ENCODE measurements at regions not wholly inside any gene's neighbourhood (a gene's known extent, or its start where the extent isn't known, plus 50 kb on each side); places are given as distances from the start of the nearest gene placed in this dataset.

- TF ChIP-seq CTCF (IDR thresholded peaks at IDR 0.05; ENCODE audit: control extremely low read depth, extremely low read depth, low read depth, missing control alignments): no peak
- CTCF ChIA-PET: no interaction called here
- no peak for DNase-seq (ENCODE audit: extremely low spot score)
- POLR2A ChIA-PET: no interaction called here
Observed at GRCh38 chr10:125551247-125551646, 131.7 kb downstream of the TEX36 start.

- TF ChIP-seq CTCF (IDR thresholded peaks at IDR 0.05; ENCODE audit: control extremely low read depth, extremely low read depth, low read depth, missing control alignments): no peak
- ChIA-PET CTCF (no interaction called here), POLR2A (no interaction called here)
- DNase-seq (ENCODE audit: extremely low spot score): no peak
Observed at GRCh38 chr10:125550362-125550761, 132.6 kb downstream of the TEX36 start.

GRCh38 chr10:125549653-125550052, 133.3 kb downstream of the TEX36 start:
- CTCF ChIA-PET: no interaction called here
- no peak for DNase-seq (ENCODE audit: extremely low spot score)
- no peak for TF ChIP-seq CTCF (IDR thresholded peaks at IDR 0.05; ENCODE audit: control extremely low read depth, extremely low read depth, low read depth, missing control alignments)
- POLR2A ChIA-PET: no interaction called here

- no peak for DNase-seq (ENCODE audit: extremely low spot score)
- ChIA-PET POLR2A (no interaction called here), CTCF (no interaction called here)
- TF ChIP-seq CTCF (IDR thresholded peaks at IDR 0.05; ENCODE audit: control extremely low read depth, extremely low read depth, low read depth, missing control alignments): no peak
Observed at GRCh38 chr10:125548878-125549277, 134.1 kb downstream of the TEX36 start.

GRCh38 chr10:125548356-125548755, 134.6 kb downstream of the TEX36 start:
- no peak for TF ChIP-seq CTCF (IDR thresholded peaks at IDR 0.05; ENCODE audit: control extremely low read depth, extremely low read depth, low read depth, missing control alignments)
- DNase-seq (ENCODE audit: extremely low spot score): no peak
- CTCF ChIA-PET: no interaction called here
- POLR2A ChIA-PET: no interaction called here

GRCh38 chr10:125547010-125547650, 135.8 kb downstream of the TEX36 start:
- no peak for TF ChIP-seq CTCF (IDR thresholded peaks at IDR 0.05; ENCODE audit: control extremely low read depth, extremely low read depth, low read depth, missing control alignments)
- POLR2A ChIA-PET: no interaction called here
- DNase-seq (ENCODE audit: extremely low spot score): no peak
- CTCF ChIA-PET: no interaction called here

- POLR2A ChIA-PET: no interaction called here
- CTCF ChIA-PET: no interaction called here
- DNase-seq (ENCODE audit: extremely low spot score): no peak
- no peak for TF ChIP-seq CTCF (IDR thresholded peaks at IDR 0.05; ENCODE audit: control extremely low read depth, extremely low read depth, low read depth, missing control alignments)
Observed at GRCh38 chr10:125543796-125544195, 139.2 kb downstream of the TEX36 start.

Measured in GM10248 (cell line).